ENCODE measurements at regions not wholly inside any gene's neighbourhood (a gene's known extent, or its start where the extent isn't known, plus 50 kb on each side); places are given as distances from the start of the nearest gene placed in this dataset.

DNA sequence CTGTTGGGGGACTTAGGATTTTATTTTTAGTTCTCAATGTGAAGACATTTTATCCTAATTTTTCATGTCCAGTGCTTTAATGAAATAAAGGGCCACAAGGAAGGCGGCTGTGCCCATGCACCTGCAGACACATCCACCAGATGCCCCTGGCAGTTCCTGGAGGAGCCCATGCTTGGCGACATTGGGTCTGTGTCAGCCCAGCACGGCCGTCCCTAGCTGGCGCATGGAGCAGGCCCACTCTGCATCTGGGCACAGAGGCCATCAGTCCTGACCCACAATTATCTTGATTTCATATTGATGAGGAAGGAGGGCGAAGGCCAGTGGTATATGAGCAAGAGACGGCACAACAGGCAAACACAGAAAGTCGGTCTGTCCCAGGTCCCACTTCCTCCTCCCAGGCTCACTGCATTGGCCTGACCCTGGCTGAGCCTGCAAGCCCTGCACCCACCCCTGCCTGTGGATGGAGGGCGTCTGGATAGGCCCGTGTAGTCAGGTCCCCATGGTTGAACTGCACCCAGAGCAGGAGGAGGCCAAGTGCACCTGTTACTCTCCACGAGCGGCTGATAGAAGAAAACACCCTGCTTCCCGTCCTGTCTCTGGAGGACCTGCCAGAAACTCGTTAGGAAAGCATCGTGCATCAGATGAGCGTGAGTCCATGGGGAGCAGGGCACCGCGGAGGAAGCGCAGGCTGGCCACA lies 296.9 kb downstream of the BRD1 start:
- Histone ChIP-seq H3K4me3 (no peak overlapping the region), H3K9me3 (no peaks in the 10 kb centered on the region), H3K36me3 (no peaks in the 10 kb centered on the region), H3K27ac (no peak overlapping the region), H3K27me3 (no peaks in the 10 kb centered on the region), H3K4me1 (no peaks in the 10 kb centered on the region)
- DNase-seq (ENCODE audit: low spot score), result no peak
- TF ChIP-seq, protein P1, sequence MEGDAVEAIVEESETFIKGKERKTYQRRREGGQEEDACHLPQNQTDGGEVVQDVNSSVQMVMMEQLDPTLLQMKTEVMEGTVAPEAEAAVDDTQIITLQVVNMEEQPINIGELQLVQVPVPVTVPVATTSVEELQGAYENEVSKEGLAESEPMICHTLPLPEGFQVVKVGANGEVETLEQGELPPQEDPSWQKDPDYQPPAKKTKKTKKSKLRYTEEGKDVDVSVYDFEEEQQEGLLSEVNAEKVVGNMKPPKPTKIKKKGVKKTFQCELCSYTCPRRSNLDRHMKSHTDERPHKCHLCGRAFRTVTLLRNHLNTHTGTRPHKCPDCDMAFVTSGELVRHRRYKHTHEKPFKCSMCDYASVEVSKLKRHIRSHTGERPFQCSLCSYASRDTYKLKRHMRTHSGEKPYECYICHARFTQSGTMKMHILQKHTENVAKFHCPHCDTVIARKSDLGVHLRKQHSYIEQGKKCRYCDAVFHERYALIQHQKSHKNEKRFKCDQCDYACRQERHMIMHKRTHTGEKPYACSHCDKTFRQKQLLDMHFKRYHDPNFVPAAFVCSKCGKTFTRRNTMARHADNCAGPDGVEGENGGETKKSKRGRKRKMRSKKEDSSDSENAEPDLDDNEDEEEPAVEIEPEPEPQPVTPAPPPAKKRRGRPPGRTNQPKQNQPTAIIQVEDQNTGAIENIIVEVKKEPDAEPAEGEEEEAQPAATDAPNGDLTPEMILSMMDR (IDR thresholded peaks at IDR 0.05), result no peak

DNA sequence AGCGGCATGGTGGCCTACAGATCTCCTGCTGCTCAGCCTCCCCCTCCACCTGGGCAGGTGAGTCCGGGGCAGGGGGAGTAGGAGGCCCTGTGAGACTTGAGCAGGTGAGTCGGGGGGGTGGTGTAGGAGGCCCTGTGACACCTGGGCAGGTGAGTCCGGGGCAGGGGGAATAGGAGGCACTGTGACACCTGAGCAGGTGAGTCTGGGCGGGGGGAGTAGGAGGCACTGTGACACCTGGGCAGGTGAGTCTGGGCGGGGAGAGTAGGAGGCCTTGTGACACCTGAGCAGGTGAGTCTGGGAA lies 299.3 kb downstream of the BRD1 start:
- TF ChIP-seq, protein P1 (IDR thresholded peaks at IDR 0.05), result no peak
- no peak for DNase-seq (ENCODE audit: low spot score)
- no peak overlapping the region for H3K27ac ChIP-seq
- no peak overlapping the region for H3K4me3 ChIP-seq
- no peaks in the 10 kb centered on the region for H3K27me3 ChIP-seq
- no peaks in the 10 kb centered on the region for H3K36me3 ChIP-seq
- no peaks in the 10 kb centered on the region for H3K9me3 ChIP-seq
- H3K4me1 ChIP-seq, result no peaks in the 10 kb centered on the region

DNA sequence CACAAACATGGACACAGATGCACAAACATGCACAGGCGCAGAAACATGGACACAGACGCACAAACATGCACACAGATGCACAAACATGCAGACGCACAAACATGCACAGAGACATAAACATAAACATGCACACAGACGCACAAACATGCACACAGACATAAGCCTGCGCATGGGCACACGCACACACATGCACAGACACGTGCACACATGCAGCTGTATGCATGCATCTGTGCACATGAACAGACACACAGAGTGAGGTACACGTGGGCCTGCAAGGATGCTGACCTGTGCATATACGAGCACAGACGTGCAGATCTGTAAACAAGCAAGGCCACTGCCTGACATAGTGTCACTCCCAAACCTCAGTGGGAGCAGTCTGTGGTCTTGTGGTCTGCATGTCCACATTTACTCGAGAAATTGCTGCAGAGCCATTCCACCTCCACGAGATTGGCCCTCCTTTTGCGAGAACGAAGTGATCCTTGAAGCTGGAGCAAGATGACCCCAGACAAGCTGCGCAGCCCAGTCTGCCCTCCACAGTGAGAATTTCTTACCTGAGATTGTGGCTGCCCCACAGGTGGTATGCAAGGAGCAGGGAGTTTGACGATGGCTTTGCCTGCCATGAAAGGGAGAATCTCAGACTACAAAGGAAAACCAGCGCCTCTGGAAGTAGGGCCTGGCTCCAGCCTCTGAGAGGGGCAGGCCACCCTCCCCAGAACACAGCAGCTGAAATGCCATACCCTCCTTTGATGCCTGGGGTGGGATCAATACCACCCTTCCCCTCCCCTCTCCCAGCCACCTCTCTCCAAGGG lies 299.9 kb downstream of the BRD1 start:
- TF ChIP-seq, protein P1 (IDR thresholded peaks at IDR 0.05), result no peak
- no peaks in the 10 kb centered on the region for H3K9me3 ChIP-seq
- H3K4me1 ChIP-seq, result no peaks in the 10 kb centered on the region
- no peak overlapping the region for H3K4me3 ChIP-seq
- H3K27me3 ChIP-seq, result no peaks in the 10 kb centered on the region
- no peak overlapping the region for H3K27ac ChIP-seq
- no peaks in the 10 kb centered on the region for H3K36me3 ChIP-seq
- DNase-seq (ENCODE audit: low spot score), result no peak

DNA sequence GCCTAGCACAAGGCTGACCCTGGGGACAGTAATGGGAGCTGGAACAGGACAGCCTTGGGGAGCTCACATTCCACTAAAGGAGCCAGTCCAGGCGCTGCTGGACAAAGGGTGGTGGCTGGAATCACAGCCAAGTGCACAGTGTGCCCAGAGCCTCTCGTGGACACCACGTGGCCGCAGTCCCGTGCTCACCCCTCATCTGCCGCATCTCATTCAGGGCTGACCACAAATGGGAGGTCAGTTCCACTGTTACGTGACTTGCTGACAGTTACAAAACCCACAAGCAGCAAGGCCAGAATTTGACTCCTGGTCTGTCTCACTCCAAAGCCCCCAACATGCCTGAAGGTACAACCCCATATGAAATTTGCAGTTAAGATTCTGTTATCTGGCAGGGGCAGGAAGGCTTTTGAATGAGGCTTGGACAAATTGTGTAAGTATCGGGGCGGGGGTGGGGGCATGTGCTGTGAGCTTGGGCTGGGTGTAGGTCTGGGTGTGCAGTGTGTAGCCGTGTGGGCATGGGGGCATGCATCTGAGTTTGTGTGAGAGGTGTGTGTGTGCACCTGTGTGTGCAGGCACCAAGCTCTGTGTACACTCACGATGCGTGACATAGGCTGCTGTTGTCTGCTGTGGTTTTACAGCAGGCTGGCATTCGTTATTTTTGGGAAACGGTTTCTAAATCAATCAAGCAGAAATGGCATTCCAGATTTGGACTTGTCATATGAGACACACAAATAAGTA lies 301.7 kb downstream of the BRD1 start:
- Histone ChIP-seq H3K27ac (no peak overlapping the region), H3K27me3 (no peaks in the 10 kb centered on the region)
- TF ChIP-seq, protein P1 (IDR thresholded peaks at IDR 0.05), result no peak

DNA sequence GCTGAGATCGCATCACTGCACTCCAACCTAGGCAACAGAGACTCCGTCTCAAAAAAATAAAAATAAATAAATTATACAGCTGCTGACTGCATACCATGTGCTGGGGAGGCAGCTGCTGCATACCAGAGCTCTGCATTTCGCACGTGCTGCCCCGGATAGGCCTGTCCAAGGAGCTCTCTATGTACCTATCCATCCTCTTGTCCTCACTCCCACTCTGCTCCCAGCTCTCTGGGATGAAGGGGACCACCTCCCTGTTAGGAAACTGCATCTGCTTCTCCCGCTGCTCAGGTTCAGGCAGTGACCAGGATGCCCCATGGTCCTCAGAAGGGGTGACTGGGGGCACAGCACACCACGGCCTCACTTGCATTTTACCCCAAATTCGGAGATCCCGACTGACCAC lies 302.3 kb downstream of the BRD1 start:
- DNase-seq (ENCODE audit: low spot score), result no peak
- TF ChIP-seq, protein P1 (IDR thresholded peaks at IDR 0.05), result no peak

More for the DNA sequence above, 301.7 kb downstream of the BRD1 start:
- Histone ChIP-seq H3K4me3 (no peak overlapping the region), H3K36me3 (no peaks in the 10 kb centered on the region), H3K4me1 (no peaks in the 10 kb centered on the region), H3K9me3 (no peaks in the 10 kb centered on the region)
- no peak for DNase-seq (ENCODE audit: low spot score)

More for the DNA sequence above, 302.3 kb downstream of the BRD1 start:
- H3K27me3 ChIP-seq, result no peaks in the 10 kb centered on the region
- no peaks in the 10 kb centered on the region for H3K36me3 ChIP-seq
- H3K27ac ChIP-seq, result no peak overlapping the region
- H3K4me3 ChIP-seq, result no peak overlapping the region
- H3K9me3 ChIP-seq, result peaks cover 0 to 6% of the 10 kb centered on the region in 2 donors
- no peaks in the 10 kb centered on the region for H3K4me1 ChIP-seq

Measured in right atrium auricular region (tissue), 2 donors.